Upper lobe of left lung (tissue), 4 donors: ENCODE measurements at regions not wholly inside any gene's neighbourhood (a gene's known extent, or its start where the extent isn't known, plus 50 kb on each side); places are given as distances from the start of the nearest gene placed in this dataset.

Experiments
- EP300 ChIP-seq, 4 donors: sonication (generic); formaldehyde crosslinking; IDR thresholded peaks; one replicate each; pipeline ENCODE4 v1.5.1; 2017; ENCODE audit warnings: antibody characterized with exemption in 4 of 4, control low read depth in 2 of 4
- POLR2A ChIP-seq, 4 donors: fragments of 450-650 bp; IDR thresholded peaks; one replicate each; pipeline ENCODE4 v1.5.1; 2016 to 2017; ENCODE audit warnings: antibody characterized with exemption in 4 of 4, mild to moderate bottlenecking in 2 of 4
- POLR2AphosphoS5 ChIP-seq, 2 donors: sonication (generic); formaldehyde crosslinking; IDR thresholded peaks; one replicate each; pipeline ENCODE4 v1.5.1; 2017; ENCODE audit warnings: antibody characterized with exemption in 2 of 2
- TF ChIP-seq, protein P1 (sequence below), 6 experiments: fragments of 450-650 bp in 4 of 6; fragments of 200-600 bp in 2 of 6; sonication (generic) in 2 of 6; IDR thresholded peaks; one replicate each; pipeline ENCODE4 v1.5.1; 2016 to 2019; ENCODE audit warnings: antibody characterized with exemption in 6 of 6

GRCh38 chr15:38029736-38030135 is 95.3 kb downstream of the TMCO5A start:
- TF ChIP-seq POLR2A (IDR thresholded peaks at IDR 0.05) (no peak), EP300 (IDR thresholded peaks at IDR 0.05) (no peak), POLR2AphosphoS5 (IDR thresholded peaks at IDR 0.05) (no peak)
- TF ChIP-seq, protein P1, sequence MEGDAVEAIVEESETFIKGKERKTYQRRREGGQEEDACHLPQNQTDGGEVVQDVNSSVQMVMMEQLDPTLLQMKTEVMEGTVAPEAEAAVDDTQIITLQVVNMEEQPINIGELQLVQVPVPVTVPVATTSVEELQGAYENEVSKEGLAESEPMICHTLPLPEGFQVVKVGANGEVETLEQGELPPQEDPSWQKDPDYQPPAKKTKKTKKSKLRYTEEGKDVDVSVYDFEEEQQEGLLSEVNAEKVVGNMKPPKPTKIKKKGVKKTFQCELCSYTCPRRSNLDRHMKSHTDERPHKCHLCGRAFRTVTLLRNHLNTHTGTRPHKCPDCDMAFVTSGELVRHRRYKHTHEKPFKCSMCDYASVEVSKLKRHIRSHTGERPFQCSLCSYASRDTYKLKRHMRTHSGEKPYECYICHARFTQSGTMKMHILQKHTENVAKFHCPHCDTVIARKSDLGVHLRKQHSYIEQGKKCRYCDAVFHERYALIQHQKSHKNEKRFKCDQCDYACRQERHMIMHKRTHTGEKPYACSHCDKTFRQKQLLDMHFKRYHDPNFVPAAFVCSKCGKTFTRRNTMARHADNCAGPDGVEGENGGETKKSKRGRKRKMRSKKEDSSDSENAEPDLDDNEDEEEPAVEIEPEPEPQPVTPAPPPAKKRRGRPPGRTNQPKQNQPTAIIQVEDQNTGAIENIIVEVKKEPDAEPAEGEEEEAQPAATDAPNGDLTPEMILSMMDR (IDR thresholded peaks at IDR 0.05), result no peak
